Liver (tissue), 8 donors: ENCODE measurements at regions not wholly inside any gene's neighbourhood (a gene's known extent, or its start where the extent isn't known, plus 50 kb on each side); places are given as distances from the start of the nearest gene placed in this dataset.

Source experiments
- DNase-seq: peaks from one replicate; pipeline ENCODE4 v3.0.0-alpha.2; 2017; ENCODE audit warnings: low spot score
- H3K27ac ChIP-seq, 2 donors: one replicate each; pipeline ENCODE4 v1.7.0; 2013; ENCODE audit warnings: inconsistent platforms in 2 of 2, low read length in 2 of 2, control low read depth in 1 of 2, low read depth in 1 of 2, mild to moderate bottlenecking in 1 of 2
- H3K27me3 ChIP-seq, 4 donors: one replicate each; pipeline versions ENCODE4 v1.6.1 to v1.7.0; 2013; ENCODE audit warnings: low read length in 3 of 4, inconsistent platforms in 1 of 4, mild to moderate bottlenecking in 1 of 4, moderate library complexity in 1 of 4; ENCODE audit not compliant: control insufficient read depth in 4 of 4, insufficient read depth in 4 of 4
- H3K36me3 ChIP-seq, 4 donors: one replicate each; pipeline versions ENCODE4 v1.6.1 to v1.7.0; 2013; ENCODE audit warnings: low read length in 3 of 4, mild to moderate bottlenecking in 3 of 4, low read depth in 1 of 4, moderate library complexity in 1 of 4; ENCODE audit not compliant: control insufficient read depth in 4 of 4, insufficient read depth in 3 of 4
- H3K4me1 ChIP-seq, 4 donors: one replicate each; pipeline versions ENCODE4 v1.6.1 to v1.7.0; 2013; ENCODE audit warnings: low read length in 3 of 4, mild to moderate bottlenecking in 3 of 4, moderate library complexity in 1 of 4; ENCODE audit not compliant: control insufficient read depth in 4 of 4, insufficient read depth in 4 of 4
- H3K4me3 ChIP-seq, 3 donors: one replicate each; pipeline versions ENCODE4 v1.6.1 to v1.7.0; 2013; ENCODE audit warnings: low read length in 3 of 3, control low read depth in 1 of 3, low read depth in 1 of 3, mild to moderate bottlenecking in 1 of 3
- H3K9ac ChIP-seq, 2 donors: one replicate each; pipeline ENCODE4 v1.7.0; 2013; ENCODE audit warnings: low read length in 2 of 2, mild to moderate bottlenecking in 2 of 2, moderate library complexity in 2 of 2, control low read depth in 1 of 2, low read depth in 1 of 2
- H3K9me3 ChIP-seq, 4 donors: one replicate each; pipeline versions ENCODE4 v1.6.1 to v1.7.0; 2013; ENCODE audit warnings: low read length in 3 of 4; ENCODE audit not compliant: control insufficient read depth in 4 of 4
- FOXA1 ChIP-seq: IDR thresholded peaks from 2 replicates; pipeline ENCODE4 v1.6.1; 2016; ENCODE audit warnings: antibody characterized with exemption
- FOXA2 ChIP-seq: IDR thresholded peaks from 2 replicates; pipeline ENCODE4 v1.6.1; 2016; ENCODE audit warnings: antibody characterized with exemption
- GABPA ChIP-seq, 2 donors: IDR thresholded peaks in 1 of 2; conservative IDR thresholded peaks in 1 of 2; 2 replicates each; pipeline ENCODE4 v1.6.1; 2016; ENCODE audit warnings: antibody characterized with exemption in 2 of 2, mild to moderate bottlenecking in 1 of 2, moderate library complexity in 1 of 2
- HNF4A ChIP-seq, 2 donors: conservative IDR thresholded peaks; 2 replicates each; pipeline ENCODE4 v1.6.1; 2016; ENCODE audit warnings: antibody characterized with exemption in 2 of 2, mild to moderate bottlenecking in 2 of 2
- HNF4G ChIP-seq: IDR thresholded peaks from 2 replicates; pipeline ENCODE4 v1.6.1; 2016; ENCODE audit warnings: antibody characterized with exemption
- JUND ChIP-seq, 2 donors: IDR thresholded peaks; 2 replicates each; pipeline ENCODE4 v1.6.1; 2016; ENCODE audit warnings: antibody characterized with exemption in 2 of 2
- NR2F2 ChIP-seq: IDR thresholded peaks from 2 replicates; pipeline ENCODE4 v1.6.1; 2016; ENCODE audit warnings: antibody characterized with exemption
- RAD21 ChIP-seq, 2 donors: IDR thresholded peaks; 2 replicates each; pipeline ENCODE4 v1.6.1; 2016; ENCODE audit warnings: antibody characterized with exemption in 2 of 2, mild to moderate bottlenecking in 2 of 2
- RXRA ChIP-seq, 2 donors: IDR thresholded peaks; 2 replicates each; pipeline ENCODE4 v1.6.1; 2017 to 2018; ENCODE audit warnings: antibody characterized with exemption in 2 of 2, mild to moderate bottlenecking in 1 of 2
- SP1 ChIP-seq: IDR thresholded peaks from 2 replicates; pipeline ENCODE4 v1.6.1; 2018; ENCODE audit warnings: antibody characterized with exemption, mild to moderate bottlenecking
- TAF1 ChIP-seq: conservative IDR thresholded peaks from 2 replicates; pipeline ENCODE4 v1.6.1; 2016; ENCODE audit warnings: antibody characterized with exemption, mild to moderate bottlenecking
- YY1 ChIP-seq: IDR thresholded peaks from 2 replicates; pipeline ENCODE4 v1.6.1; 2016; ENCODE audit warnings: antibody characterized with exemption, mild to moderate bottlenecking
- WGBS: extraction: QIAGEN DNeasy Blood & Tissue Kit; methylation state at CpG from one replicate; pipeline ENCODE4 v1.1.7; 2013; 5-methylcytosine and 5-hydroxymethylcytosine counted together
- TF ChIP-seq, protein P1 (sequence below): IDR thresholded peaks from 2 replicates; pipeline ENCODE4 v1.6.1; 2016; ENCODE audit warnings: antibody characterized with exemption
- TF ChIP-seq, protein P2 (sequence below): IDR thresholded peaks from 2 replicates; pipeline ENCODE4 v1.6.1; 2016; ENCODE audit warnings: antibody characterized with exemption
- TF ChIP-seq, protein P3 (sequence below): fragments of 150-350 bp; IDR thresholded peaks from 2 replicates; pipeline ENCODE4 v1.5.1; 2017; ENCODE audit warnings: improper control_type of control experiment, low read depth, low read length; ENCODE audit not compliant: missing input control
- TF ChIP-seq, protein P4 (sequence below): IDR thresholded peaks from 2 replicates; pipeline ENCODE4 v1.6.1; 2016; ENCODE audit warnings: antibody characterized with exemption
- donor health status: healthy.
- donor health status: healthy.
- donor health status: healthy.
- donor health status: healthy.
- donor health status: healthy.

DNA sequence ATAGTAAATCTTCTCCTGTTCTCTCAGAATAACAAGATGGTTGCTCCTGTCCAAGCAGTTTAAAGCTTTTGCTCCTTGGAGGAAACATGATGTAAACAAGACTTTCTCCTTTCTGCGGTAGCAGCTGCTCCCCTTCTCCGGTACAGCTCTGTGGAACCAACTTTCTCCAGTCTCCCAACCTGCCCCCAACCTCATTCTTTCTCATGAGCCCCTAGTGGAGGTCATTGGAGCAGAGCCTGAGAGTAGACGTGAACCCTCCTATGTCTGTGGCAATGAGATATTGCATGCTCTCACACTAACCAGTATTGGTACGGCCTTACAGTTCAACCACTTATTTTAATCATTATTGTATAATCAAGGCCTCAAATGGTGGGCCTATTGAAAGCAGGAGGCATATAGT, 483.8 kb upstream of the CDH10 start:
- Histone ChIP-seq H3K27ac (no peak overlapping the region), H3K36me3 (no peaks in the 10 kb centered on the region), H3K4me3 (no peak overlapping the region), H3K9ac (no peak overlapping the region), H3K27me3 (no peaks in the 10 kb centered on the region), H3K9me3 (peaks cover 0 to 3% (median 0%) of the 10 kb centered on the region in 4 donors), H3K4me1 (no peaks in the 10 kb centered on the region)
- no peak for DNase-seq
- WGBS: 73% methylated on average over 4 of the region's 4 CpGs
- no peak for TF ChIP-seq RXRA (IDR thresholded peaks at IDR 0.05)
- TF ChIP-seq, protein P1, sequence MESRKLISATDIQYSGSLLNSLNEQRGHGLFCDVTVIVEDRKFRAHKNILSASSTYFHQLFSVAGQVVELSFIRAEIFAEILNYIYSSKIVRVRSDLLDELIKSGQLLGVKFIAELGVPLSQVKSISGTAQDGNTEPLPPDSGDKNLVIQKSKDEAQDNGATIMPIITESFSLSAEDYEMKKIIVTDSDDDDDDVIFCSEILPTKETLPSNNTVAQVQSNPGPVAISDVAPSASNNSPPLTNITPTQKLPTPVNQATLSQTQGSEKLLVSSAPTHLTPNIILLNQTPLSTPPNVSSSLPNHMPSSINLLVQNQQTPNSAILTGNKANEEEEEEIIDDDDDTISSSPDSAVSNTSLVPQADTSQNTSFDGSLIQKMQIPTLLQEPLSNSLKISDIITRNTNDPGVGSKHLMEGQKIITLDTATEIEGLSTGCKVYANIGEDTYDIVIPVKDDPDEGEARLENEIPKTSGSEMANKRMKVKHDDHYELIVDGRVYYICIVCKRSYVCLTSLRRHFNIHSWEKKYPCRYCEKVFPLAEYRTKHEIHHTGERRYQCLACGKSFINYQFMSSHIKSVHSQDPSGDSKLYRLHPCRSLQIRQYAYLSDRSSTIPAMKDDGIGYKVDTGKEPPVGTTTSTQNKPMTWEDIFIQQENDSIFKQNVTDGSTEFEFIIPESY: no peak
- no peak for TF ChIP-seq JUND (IDR thresholded peaks at IDR 0.05)
- TF ChIP-seq RAD21 (IDR thresholded peaks at IDR 0.05): no peak
- no peak for TF ChIP-seq TAF1
- no peak for TF ChIP-seq YY1
- TF ChIP-seq SP1: no peak
- TF ChIP-seq, protein P2, sequence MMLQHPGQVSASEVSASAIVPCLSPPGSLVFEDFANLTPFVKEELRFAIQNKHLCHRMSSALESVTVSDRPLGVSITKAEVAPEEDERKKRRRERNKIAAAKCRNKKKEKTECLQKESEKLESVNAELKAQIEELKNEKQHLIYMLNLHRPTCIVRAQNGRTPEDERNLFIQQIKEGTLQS: no peak

DNA sequence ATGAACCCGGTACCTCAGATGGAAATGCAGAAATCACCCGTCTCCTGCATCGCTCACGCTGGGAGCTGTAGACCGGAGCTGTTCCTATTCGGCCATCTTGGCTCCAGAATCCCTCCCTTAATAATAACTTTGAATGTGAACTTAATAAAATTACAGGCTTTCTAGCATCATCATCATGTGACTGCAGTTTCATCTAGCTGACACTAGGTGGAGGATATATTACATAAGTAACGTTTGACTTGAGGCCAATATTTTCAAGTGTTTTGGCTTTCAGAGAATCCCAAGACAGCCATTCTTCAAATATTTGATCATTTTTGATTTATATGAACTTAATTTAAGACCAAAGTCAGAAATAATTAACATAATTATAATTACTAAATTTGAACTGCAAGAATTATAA, 474.9 kb upstream of the CDH10 start:
- 80% methylated on average over 7 of the region's 7 CpGs for WGBS
- Histone ChIP-seq H3K27me3 (no peaks in the 10 kb centered on the region), H3K9me3 (no peaks in the 10 kb centered on the region), H3K9ac (no peak overlapping the region), H3K4me3 (no peak overlapping the region), H3K27ac (no peak overlapping the region), H3K36me3 (no peaks in the 10 kb centered on the region), H3K4me1 (no peaks in the 10 kb centered on the region)
- DNase-seq: no peak
- TF ChIP-seq YY1: no peak
- TF ChIP-seq, protein P3, sequence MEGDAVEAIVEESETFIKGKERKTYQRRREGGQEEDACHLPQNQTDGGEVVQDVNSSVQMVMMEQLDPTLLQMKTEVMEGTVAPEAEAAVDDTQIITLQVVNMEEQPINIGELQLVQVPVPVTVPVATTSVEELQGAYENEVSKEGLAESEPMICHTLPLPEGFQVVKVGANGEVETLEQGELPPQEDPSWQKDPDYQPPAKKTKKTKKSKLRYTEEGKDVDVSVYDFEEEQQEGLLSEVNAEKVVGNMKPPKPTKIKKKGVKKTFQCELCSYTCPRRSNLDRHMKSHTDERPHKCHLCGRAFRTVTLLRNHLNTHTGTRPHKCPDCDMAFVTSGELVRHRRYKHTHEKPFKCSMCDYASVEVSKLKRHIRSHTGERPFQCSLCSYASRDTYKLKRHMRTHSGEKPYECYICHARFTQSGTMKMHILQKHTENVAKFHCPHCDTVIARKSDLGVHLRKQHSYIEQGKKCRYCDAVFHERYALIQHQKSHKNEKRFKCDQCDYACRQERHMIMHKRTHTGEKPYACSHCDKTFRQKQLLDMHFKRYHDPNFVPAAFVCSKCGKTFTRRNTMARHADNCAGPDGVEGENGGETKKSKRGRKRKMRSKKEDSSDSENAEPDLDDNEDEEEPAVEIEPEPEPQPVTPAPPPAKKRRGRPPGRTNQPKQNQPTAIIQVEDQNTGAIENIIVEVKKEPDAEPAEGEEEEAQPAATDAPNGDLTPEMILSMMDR: peak; percentile 48
- peak in 1 of 2 donors; percentile 18 for TF ChIP-seq RAD21 (IDR thresholded peaks at IDR 0.05)

DNA sequence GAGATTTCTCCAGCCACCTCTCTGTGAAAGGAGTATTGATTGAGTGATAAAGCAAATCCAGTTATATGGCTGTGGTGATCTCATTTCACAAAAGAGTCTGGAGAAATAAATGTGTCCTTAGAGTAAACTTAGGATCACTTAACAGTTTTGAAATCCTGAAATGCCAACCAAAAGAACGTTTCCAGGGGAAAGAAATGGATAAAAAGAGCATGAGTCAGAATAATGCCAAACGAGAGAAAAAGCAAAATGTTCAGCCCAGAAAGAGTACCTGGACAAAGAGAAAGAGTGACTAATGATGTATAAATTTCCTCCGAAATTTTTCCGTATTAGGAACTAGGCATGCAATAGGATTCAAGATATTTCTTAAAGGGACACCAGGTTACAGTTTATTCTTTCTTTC, 463.1 kb upstream of the CDH10 start:
- 64% methylated on average over 4 of the region's 4 CpGs for WGBS
- Histone ChIP-seq H3K9ac (no peak overlapping the region), H3K27ac (no peak overlapping the region), H3K4me3 (no peak overlapping the region), H3K4me1 (no peaks in the 10 kb centered on the region), H3K36me3 (no peaks in the 10 kb centered on the region), H3K27me3 (no peaks in the 10 kb centered on the region), H3K9me3 (peaks cover 0 to 3% (median 0%) of the 10 kb centered on the region in 4 donors)
- DNase-seq: no peak
- TF ChIP-seq JUND (IDR thresholded peaks at IDR 0.05) (no peak), RAD21 (IDR thresholded peaks at IDR 0.05) (no peak), NR2F2 (no peak), HNF4G (no peak), FOXA1 (no peak), GABPA (IDR thresholded peaks at IDR 0.05 in 1 of 2, conservative IDR thresholded peaks at IDR 0.05 in 1 of 2) (no peak), YY1 (no peak), RXRA (IDR thresholded peaks at IDR 0.05) (no peak), FOXA2 (no peak), HNF4A (conservative IDR thresholded peaks at IDR 0.05) (no peak), SP1 (no peak), TAF1 (no peak)
- TF ChIP-seq, protein P3: no peak
- TF ChIP-seq, protein P2: no peak
- TF ChIP-seq, protein P1: no peak
- TF ChIP-seq, protein P4, sequence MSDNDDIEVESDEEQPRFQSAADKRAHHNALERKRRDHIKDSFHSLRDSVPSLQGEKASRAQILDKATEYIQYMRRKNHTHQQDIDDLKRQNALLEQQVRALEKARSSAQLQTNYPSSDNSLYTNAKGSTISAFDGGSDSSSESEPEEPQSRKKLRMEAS: no peak
